Neuronal stem cell (in vitro differentiated cells): ENCODE measurements at regions not wholly inside any gene's neighbourhood (a gene's known extent, or its start where the extent isn't known, plus 50 kb on each side); places are given as distances from the start of the nearest gene placed in this dataset.
A peak's percentile ranks its signal among the peaks of the same experiment; 100 is the strongest.

Experiments used
- DNase-seq: peaks from one replicate; pipeline ENCODE4 v3.0.0-alpha.2; 2013; ENCODE audit warnings: low spot score
- H2AFZ ChIP-seq: one replicate; pipeline ENCODE4 v1.6.1; 2013; ENCODE audit warnings: mild to moderate bottlenecking, low read length, inconsistent platforms
- H2AK5ac ChIP-seq: 2 replicates; pipeline ENCODE4 v1.6.1; 2013; ENCODE audit warnings: low read depth, mild to moderate bottlenecking, inconsistent platforms, low read length, moderate library complexity, mixed read lengths
- H2BK120ac ChIP-seq: 2 replicates; pipeline ENCODE4 v1.6.1; 2013; ENCODE audit warnings: low read depth, mild to moderate bottlenecking, inconsistent platforms, low read length, moderate library complexity, mixed read lengths
- H2BK12ac ChIP-seq: one replicate; pipeline ENCODE4 v1.6.1; 2013; ENCODE audit warnings: low read length, inconsistent platforms
- H2BK15ac ChIP-seq: 2 replicates; pipeline ENCODE4 v1.6.1; 2013; ENCODE audit warnings: mild to moderate bottlenecking, low read length, inconsistent platforms, mixed read lengths
- H2BK5ac ChIP-seq: one replicate; pipeline ENCODE4 v1.6.1; 2013; ENCODE audit warnings: inconsistent platforms, mild to moderate bottlenecking, low read length, moderate library complexity
- H3K14ac ChIP-seq: one replicate; pipeline ENCODE4 v1.6.1; 2013; ENCODE audit warnings: low read length, inconsistent platforms
- H3K18ac ChIP-seq: 2 replicates; pipeline ENCODE4 v1.6.1; 2013; ENCODE audit warnings: low read length, inconsistent platforms
- H3K23ac ChIP-seq: 2 replicates; pipeline ENCODE4 v1.6.1; 2013; ENCODE audit warnings: low read depth, mild to moderate bottlenecking, mixed read lengths, low read length, inconsistent platforms; ENCODE audit not compliant: poor library complexity
- H3K27ac ChIP-seq: replicated peaks from 3 replicates; pipeline ENCODE4 v1.5.1; 2013; ENCODE audit warnings: low read length, inconsistent platforms
- H3K27me3 ChIP-seq, 3 experiments: 2 replicates each; pipeline ENCODE4 v1.6.1; 2013; ENCODE audit warnings: low read length in 3 of 3, mild to moderate bottlenecking in 2 of 3, inconsistent platforms in 1 of 3, low read depth in 1 of 3, mixed read lengths in 1 of 3, moderate library complexity in 1 of 3; ENCODE audit not compliant: control insufficient read depth in 3 of 3, insufficient read depth in 3 of 3
- H3K36me3 ChIP-seq, 2 donors: replicated peaks in 1 of 2; 2 replicates each; pipeline ENCODE4 v1.6.1; 2013; ENCODE audit warnings: low read length in 2 of 2; ENCODE audit not compliant: control insufficient read depth in 2 of 2, insufficient read depth in 2 of 2
- H3K4ac ChIP-seq: 2 replicates; pipeline ENCODE4 v1.6.1; 2013; ENCODE audit warnings: inconsistent platforms, mild to moderate bottlenecking, low read length, moderate library complexity
- H3K4me1 ChIP-seq, 2 donors: 1 replicate in 1 of 2; 2 replicates in 1 of 2; pipeline ENCODE4 v1.6.1; 2013; ENCODE audit warnings: low read length in 2 of 2, low read depth in 1 of 2; ENCODE audit not compliant: control insufficient read depth in 2 of 2, insufficient read depth in 1 of 2
- H3K4me2 ChIP-seq: one replicate; pipeline ENCODE4 v1.6.1; 2013; ENCODE audit warnings: mild to moderate bottlenecking, low read length, inconsistent platforms; ENCODE audit not compliant: insufficient read depth, poor library complexity, severe bottlenecking
- H3K4me3 ChIP-seq, 2 donors: 2 replicates each; pipeline ENCODE4 v1.5.1; 2013; ENCODE audit warnings: low read length in 2 of 2, mild to moderate bottlenecking in 2 of 2, inconsistent platforms in 1 of 2, moderate library complexity in 1 of 2
- H3K79me1 ChIP-seq: one replicate; pipeline ENCODE4 v1.6.1; 2013; ENCODE audit warnings: low read depth, mild to moderate bottlenecking, inconsistent platforms, low read length, moderate library complexity
- H3K9ac ChIP-seq: one replicate; pipeline ENCODE4 v1.6.1; 2013; ENCODE audit warnings: mild to moderate bottlenecking, low read depth, low read length, inconsistent platforms; ENCODE audit not compliant: poor library complexity
- H3K9me3 ChIP-seq, 2 donors: replicated peaks in 1 of 2; 2 replicates each; pipeline versions ENCODE3 to v1.6.1; 2013; ENCODE audit warnings: low read length in 2 of 2, mild to moderate bottlenecking in 2 of 2, inconsistent platforms in 1 of 2, low read depth in 1 of 2, mixed read lengths in 1 of 2, moderate library complexity in 1 of 2; ENCODE audit not compliant: control insufficient read depth in 2 of 2, insufficient read depth in 1 of 2
- H4K8ac ChIP-seq: one replicate; pipeline ENCODE4 v1.6.1; 2013; ENCODE audit warnings: low read depth, mild to moderate bottlenecking, inconsistent platforms, low read length, moderate library complexity
- H4K91ac ChIP-seq: one replicate; pipeline ENCODE4 v1.6.1; 2013; ENCODE audit warnings: low read length, low read depth, mild to moderate bottlenecking, inconsistent platforms; ENCODE audit not compliant: poor library complexity
- WGBS, 2 donors: extraction: QIAGEN DNeasy Blood & Tissue Kit; methylation state at CpG; one replicate each; pipeline ENCODE4 v1.1.7; 2013; ENCODE audit warnings: missing lambda C conversion rate in 2 of 2, mixed read lengths in 1 of 2; ENCODE audit not compliant: insufficient read length in 2 of 2, insufficient replicate concordance in 1 of 2; ENCODE audit errors: extremely low coverage in 2 of 2; 5-methylcytosine and 5-hydroxymethylcytosine counted together

DNA sequence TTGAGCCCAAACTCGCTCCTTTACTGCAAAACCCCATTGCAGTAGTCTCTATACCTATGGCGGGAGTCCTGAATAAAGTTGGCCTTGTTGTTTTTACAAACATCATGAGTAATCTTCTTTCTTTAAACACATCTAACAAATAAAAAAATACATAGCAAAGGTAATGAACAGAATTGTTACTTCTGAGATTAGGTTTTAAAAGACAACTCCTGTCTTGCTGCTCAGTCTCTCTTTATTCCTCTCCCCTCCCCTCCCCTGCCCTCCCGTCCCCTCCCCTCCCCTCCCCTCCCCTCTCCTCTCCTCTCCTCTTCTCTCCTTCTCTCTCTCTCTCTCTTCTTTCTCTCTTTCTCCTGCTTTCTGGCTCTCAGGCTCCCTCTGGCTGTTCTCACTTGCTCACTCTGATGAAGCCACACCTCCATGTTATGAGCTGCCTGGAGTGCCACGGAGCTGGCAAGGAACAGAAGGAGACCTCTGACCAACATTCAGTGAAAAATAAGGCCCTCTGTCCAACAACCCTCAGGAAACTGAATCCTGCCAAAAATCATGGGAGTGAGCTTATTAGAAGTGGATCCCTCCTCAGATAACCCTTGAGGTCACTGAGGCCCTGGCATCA, 300.7 kb upstream of the MIR17HG start:
- no peak for DNase-seq
- no peak overlapping the region for H3K4me2 ChIP-seq
- H3K4ac ChIP-seq: no peak overlapping the region
- H2AFZ ChIP-seq: no peak overlapping the region
- no peak overlapping the region for H4K91ac ChIP-seq
- no peaks in the 10 kb centered on the region for H3K27me3 ChIP-seq
- H3K36me3 ChIP-seq: no peaks in the 10 kb centered on the region
- no peak overlapping the region for H3K18ac ChIP-seq
- no CpG with 5 or more reads among the region's 4 CpGs for WGBS, 2 donors
- H3K23ac ChIP-seq: no peak overlapping the region
- H3K27ac ChIP-seq: no peak overlapping the region
- no peak overlapping the region for H3K4me3 ChIP-seq
- H2BK12ac ChIP-seq: peak overlapping the region; percentile 22
- no peak overlapping the region for H3K9ac ChIP-seq
- no peak overlapping the region for H2AK5ac ChIP-seq
- H3K79me1 ChIP-seq: no peaks in the 10 kb centered on the region
- H3K9me3 ChIP-seq: no peaks in the 10 kb centered on the region
- no peak overlapping the region for H3K14ac ChIP-seq
- H2BK15ac ChIP-seq: no peak overlapping the region
- no peak overlapping the region for H4K8ac ChIP-seq
- no peak overlapping the region for H2BK120ac ChIP-seq
- no peak overlapping the region for H2BK5ac ChIP-seq
- no peaks in the 10 kb centered on the region for H3K4me1 ChIP-seq

DNA sequence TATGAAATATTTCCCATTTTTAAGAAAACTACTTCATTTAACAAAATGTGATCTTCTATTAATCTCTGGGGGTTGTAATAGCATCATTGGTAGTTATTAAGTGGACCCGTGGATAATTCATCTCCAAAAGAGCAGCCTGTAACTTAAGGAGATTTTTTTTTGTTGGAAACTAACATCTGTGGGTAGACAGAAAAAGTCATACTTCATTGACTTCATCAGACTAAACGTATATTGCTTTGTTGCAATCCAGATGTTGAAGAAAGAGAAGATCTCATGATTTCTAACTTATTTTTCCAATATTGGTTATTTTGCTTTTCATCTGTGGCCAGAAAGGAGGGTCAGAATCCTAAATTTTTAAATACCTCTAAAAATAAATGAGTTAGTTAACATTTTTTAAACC, 296.5 kb upstream of the MIR17HG start:
- Histone ChIP-seq H2BK15ac (no peak overlapping the region), H4K8ac (no peak overlapping the region), H3K4ac (no peak overlapping the region)

DNA sequence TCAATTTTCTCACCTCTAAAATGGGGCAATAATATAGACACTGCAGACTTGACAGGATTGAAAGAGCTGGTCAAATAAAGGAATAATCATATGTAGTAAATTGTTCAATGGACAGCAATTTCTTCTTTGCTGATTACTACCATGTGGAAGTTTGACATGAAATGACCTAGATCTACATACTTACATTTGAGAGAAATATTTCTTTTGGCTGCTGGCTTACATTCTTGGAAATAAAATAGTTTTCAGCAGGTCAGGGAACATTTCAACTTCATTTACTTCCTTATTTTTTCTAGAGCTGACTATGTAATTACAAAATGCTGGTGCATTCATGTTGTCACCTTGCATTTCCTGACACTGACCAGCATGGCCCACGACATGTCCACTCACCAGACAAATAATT, 294.6 kb upstream of the MIR17HG start:
- no peak overlapping the region for H3K4ac ChIP-seq
- H3K18ac ChIP-seq: no peak overlapping the region
- no peak overlapping the region for H3K14ac ChIP-seq
- DNase-seq: no peak
- H2AFZ ChIP-seq: no peak overlapping the region
- WGBS, 2 donors: no CpG with 5 or more reads among the region's 1 CpG
- H3K23ac ChIP-seq: no peak overlapping the region
- no peak overlapping the region for H3K9ac ChIP-seq
- no peak overlapping the region for H3K4me2 ChIP-seq
- H3K9me3 ChIP-seq: no peaks in the 10 kb centered on the region
- no peak overlapping the region for H3K27ac ChIP-seq
- no peaks in the 10 kb centered on the region for H3K27me3 ChIP-seq
- H3K79me1 ChIP-seq: no peaks in the 10 kb centered on the region
- no peak overlapping the region for H4K91ac ChIP-seq
- H2BK120ac ChIP-seq: no peak overlapping the region
- H4K8ac ChIP-seq: no peak overlapping the region
- H2BK12ac ChIP-seq: no peak overlapping the region
- H2BK15ac ChIP-seq: no peak overlapping the region
- no peaks in the 10 kb centered on the region for H3K4me1 ChIP-seq
- H2AK5ac ChIP-seq: no peak overlapping the region
- H2BK5ac ChIP-seq: no peak overlapping the region
- H3K36me3 ChIP-seq: no peaks in the 10 kb centered on the region
- H3K4me3 ChIP-seq: no peak overlapping the region

More for the DNA sequence above, 296.5 kb upstream of the MIR17HG start:
- no peak overlapping the region for H3K23ac ChIP-seq
- no peak overlapping the region for H2AFZ ChIP-seq
- H3K9ac ChIP-seq: no peak overlapping the region
- no peak overlapping the region for H2BK120ac ChIP-seq
- H3K27ac ChIP-seq: no peak overlapping the region
- H3K18ac ChIP-seq: no peak overlapping the region
- H3K9me3 ChIP-seq: no peaks in the 10 kb centered on the region
- H2BK12ac ChIP-seq: no peak overlapping the region
- DNase-seq: no peak
- H3K36me3 ChIP-seq: no peaks in the 10 kb centered on the region
- no peak overlapping the region for H2BK5ac ChIP-seq
- no peak overlapping the region for H3K4me2 ChIP-seq
- H3K14ac ChIP-seq: no peak overlapping the region
- no peak overlapping the region for H2AK5ac ChIP-seq
- no peaks in the 10 kb centered on the region for H3K79me1 ChIP-seq
- WGBS, 2 donors: no CpG with 5 or more reads among the region's 2 CpGs
- no peak overlapping the region for H4K91ac ChIP-seq
- no peak overlapping the region for H3K4me3 ChIP-seq
- no peaks in the 10 kb centered on the region for H3K27me3 ChIP-seq
- H3K4me1 ChIP-seq: no peaks in the 10 kb centered on the region

DNA sequence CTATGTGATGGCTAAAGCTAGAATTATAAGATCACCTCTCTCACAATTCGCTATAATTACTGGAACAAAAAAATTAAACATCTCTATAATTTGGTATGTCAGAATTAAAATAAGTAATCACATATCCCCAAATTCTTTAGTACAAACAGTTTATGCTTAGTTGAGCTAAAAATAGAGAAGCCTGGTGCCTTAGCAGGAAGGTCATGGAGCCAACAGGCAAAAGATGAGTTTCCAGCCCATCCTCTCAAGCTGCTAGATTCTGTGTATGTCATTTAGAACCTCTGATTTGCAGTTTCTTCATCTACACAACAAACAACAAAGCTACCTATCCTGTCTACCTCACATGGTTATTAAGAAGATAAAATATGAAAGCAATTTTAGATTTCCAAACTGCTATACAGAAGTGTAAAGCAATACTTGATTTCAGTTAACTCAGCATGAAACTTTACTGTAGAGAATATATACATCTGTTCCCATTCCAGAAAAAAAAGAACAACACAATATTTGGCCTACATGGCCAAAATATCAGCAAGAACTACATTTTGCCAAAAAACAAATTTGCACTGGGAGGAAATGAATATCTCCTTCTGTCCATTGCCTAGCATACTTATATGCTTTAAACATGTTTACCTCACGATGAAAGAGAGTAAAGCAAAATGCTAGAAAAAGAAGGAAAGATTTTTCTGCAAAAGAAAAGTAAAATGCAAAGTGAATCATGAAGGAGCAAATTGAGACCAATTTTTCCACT, 294.0 kb upstream of the MIR17HG start:
- Histone ChIP-seq H2AK5ac (no peak overlapping the region), H3K14ac (no peak overlapping the region), H3K9me3 (peaks cover 3 to 5% of the 10 kb centered on the region in 2 donors), H3K79me1 (no peaks in the 10 kb centered on the region), H2AFZ (no peak overlapping the region), H3K4me1 (no peaks in the 10 kb centered on the region), H2BK15ac (no peak overlapping the region), H3K9ac (no peak overlapping the region), H3K23ac (no peak overlapping the region), H4K91ac (no peak overlapping the region), H3K18ac (no peak overlapping the region), H3K36me3 (no peaks in the 10 kb centered on the region), H2BK120ac (no peak overlapping the region), H2BK12ac (no peak overlapping the region), H3K27me3 (no peaks in the 10 kb centered on the region), H4K8ac (no peak overlapping the region), H3K27ac (no peak overlapping the region), H2BK5ac (no peak overlapping the region), H3K4ac (no peak overlapping the region), H3K4me3 (no peak overlapping the region), H3K4me2 (no peak overlapping the region)
- no CpG with 5 or more reads among the region's 2 CpGs for WGBS, 2 donors
- no peak for DNase-seq
